Fibroblast of gingiva (primary cell): ENCODE measurements at regions not wholly inside any gene's neighbourhood (a gene's known extent, or its start where the extent isn't known, plus 50 kb on each side); places are given as distances from the start of the nearest gene placed in this dataset.
"Not testable (repeated sequence)": the region's sequence is repeated elsewhere in the genome, so short reads cannot be mapped to it uniquely, and the experiment has no call there.

Experiments used
- DNase-seq: peaks from one replicate; pipeline ENCODE4 v3.0.0-alpha.2; 2011; ENCODE audit warnings: low read depth

- DNase-seq, result peak; percentile 58
Measured at GRCh38 chr2:207363761-207364290, 165.9 kb upstream of the CREB1 start.

- DNase-seq, result no peak
Measured at GRCh38 chr2:207370646-207371045, 159.1 kb upstream of the CREB1 start.

- DNase-seq, result no peak
Measured at GRCh38 chr2:207371877-207372276, 157.9 kb upstream of the CREB1 start.

GRCh38 chr2:207372483-207372882, 157.3 kb upstream of the CREB1 start:
- no peak for DNase-seq

GRCh38 chr2:207375207-207375875, 154.4 kb upstream of the CREB1 start:
- no peak for DNase-seq

- DNase-seq, result not testable (repeated sequence)
Measured at GRCh38 chr2:207378620-207379019, 151.1 kb upstream of the CREB1 start.

GRCh38 chr2:207385076-207385475, 144.7 kb upstream of the CREB1 start:
- DNase-seq, result no peak

GRCh38 chr2:207385903-207386302, 143.9 kb upstream of the CREB1 start:
- DNase-seq, result peak; percentile 23

- DNase-seq, result no peak
Measured at GRCh38 chr2:207387001-207387571, 142.7 kb upstream of the CREB1 start.

- DNase-seq, result no peak
Measured at GRCh38 chr2:207390302-207391095, 139.3 kb upstream of the CREB1 start.

- no peak for DNase-seq
Measured at GRCh38 chr2:207394203-207394781, 135.5 kb upstream of the CREB1 start.

GRCh38 chr2:207394812-207395534, 134.8 kb upstream of the CREB1 start:
- peak; percentile 40 for DNase-seq

- no peak for DNase-seq
Measured at GRCh38 chr2:207395535-207396251, 134.1 kb upstream of the CREB1 start.

- no peak for DNase-seq
Measured at GRCh38 chr2:207397917-207398655, 131.7 kb upstream of the CREB1 start.

- DNase-seq, result no peak
Measured at GRCh38 chr2:207399301-207399700, 130.5 kb upstream of the CREB1 start.

- no peak for DNase-seq
Measured at GRCh38 chr2:207401338-207401737, 128.4 kb upstream of the CREB1 start.

GRCh38 chr2:207403141-207403540, 126.6 kb upstream of the CREB1 start:
- DNase-seq, result no peak

GRCh38 chr2:207403950-207404349, 125.8 kb upstream of the CREB1 start:
- DNase-seq, result no peak

- no peak for DNase-seq
Measured at GRCh38 chr2:207405150-207405549, 124.6 kb upstream of the CREB1 start.

- peak; percentile 65 for DNase-seq
Measured at GRCh38 chr2:207408086-207408794, 121.5 kb upstream of the CREB1 start.
